Tibial artery (tissue), 4 donors: ENCODE measurements at regions not wholly inside any gene's neighbourhood (a gene's known extent, or its start where the extent isn't known, plus 50 kb on each side); places are given as distances from the start of the nearest gene placed in this dataset.
A peak's percentile ranks its signal among the peaks of the same experiment; 100 is the strongest.

Source experiments
- DNase-seq, 2 donors: peaks; one replicate each; pipeline ENCODE4 v3.0.0-alpha.2; 2019
- H3K27ac ChIP-seq, 2 donors: fragments of 200-600 bp; sonication (generic) in 1 of 2; 1 replicate in 1 of 2; 2 replicates in 1 of 2; pipeline ENCODE4 v1.5.1; 2018 to 2019; ENCODE audit warnings: mild to moderate bottlenecking in 1 of 2
- H3K27me3 ChIP-seq, 2 donors: fragments of 200-600 bp; sonication (generic) in 1 of 2; one replicate each; pipeline versions ENCODE4 v1.5.1 to v1.6.0; 2016 to 2019
- H3K36me3 ChIP-seq, 3 donors: fragments of 200-600 bp; sonication (generic) in 2 of 3; one replicate each; pipeline ENCODE4 v1.5.1; 2016 to 2019; ENCODE audit warnings: mild to moderate bottlenecking in 2 of 3
- H3K4me1 ChIP-seq, 4 donors: fragments of 200-600 bp; sonication (generic) in 2 of 4; 1 replicate in 3 of 4; 2 replicates in 1 of 4; pipeline ENCODE4 v1.5.1; 2016 to 2019
- H3K4me3 ChIP-seq, 2 donors: fragments of 200-600 bp; sonication (generic) in 1 of 2; 1 replicate in 1 of 2; 2 replicates in 1 of 2; pipeline ENCODE4 v1.5.1; 2018 to 2019; ENCODE audit warnings: mild to moderate bottlenecking in 2 of 2
- H3K9me3 ChIP-seq, 3 donors: fragments of 200-600 bp; sonication (generic) in 1 of 3; one replicate each; pipeline ENCODE4 v1.5.1; 2016 to 2019
- intact Hi-C: fragments of 100-400 bp; cut with DNase I; formaldehyde crosslinking; loops from one replicate; pipeline ENCODE4 v1.15.0; 2023; ENCODE audit warnings: low total_unique reads
- TF ChIP-seq, protein P1 (sequence below), 2 experiments: fragments of 200-600 bp in 1 of 2; fragments of 450-650 bp in 1 of 2; IDR thresholded peaks; one replicate each; pipeline ENCODE4 v1.5.1; 2017 to 2019; ENCODE audit warnings: antibody characterized with exemption in 2 of 2, mild to moderate bottlenecking in 1 of 2, moderate library complexity in 1 of 2

DNA sequence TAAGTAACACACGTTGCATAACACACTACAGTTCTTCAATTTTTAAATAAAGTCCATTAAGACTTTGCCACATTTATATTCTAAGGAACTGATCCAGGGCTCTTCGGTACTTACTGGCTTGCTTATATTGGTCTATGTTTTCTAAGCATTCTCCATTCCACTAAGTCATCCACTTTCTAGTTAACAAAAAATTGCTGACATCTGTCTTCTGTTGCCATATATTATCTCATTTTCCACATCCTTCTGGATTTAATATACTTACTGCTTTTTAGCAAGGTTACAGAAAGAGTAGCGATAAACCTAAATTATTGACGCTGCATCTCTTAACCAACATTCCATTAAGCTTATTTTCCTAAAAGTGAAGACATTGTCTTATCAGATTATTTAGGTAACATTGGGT lies 238.4 kb upstream of the LRIG3 start:
- DNase-seq, result no peak
- H3K4me3 ChIP-seq, result no peak overlapping the region
- H3K27ac ChIP-seq, result no peak overlapping the region
- peaks cover 0 to 4% (median 0%) of the 10 kb centered on the region in 3 donors for H3K9me3 ChIP-seq
- no peaks in the 10 kb centered on the region for H3K36me3 ChIP-seq
- no peaks in the 10 kb centered on the region for H3K27me3 ChIP-seq
- TF ChIP-seq, protein P1, sequence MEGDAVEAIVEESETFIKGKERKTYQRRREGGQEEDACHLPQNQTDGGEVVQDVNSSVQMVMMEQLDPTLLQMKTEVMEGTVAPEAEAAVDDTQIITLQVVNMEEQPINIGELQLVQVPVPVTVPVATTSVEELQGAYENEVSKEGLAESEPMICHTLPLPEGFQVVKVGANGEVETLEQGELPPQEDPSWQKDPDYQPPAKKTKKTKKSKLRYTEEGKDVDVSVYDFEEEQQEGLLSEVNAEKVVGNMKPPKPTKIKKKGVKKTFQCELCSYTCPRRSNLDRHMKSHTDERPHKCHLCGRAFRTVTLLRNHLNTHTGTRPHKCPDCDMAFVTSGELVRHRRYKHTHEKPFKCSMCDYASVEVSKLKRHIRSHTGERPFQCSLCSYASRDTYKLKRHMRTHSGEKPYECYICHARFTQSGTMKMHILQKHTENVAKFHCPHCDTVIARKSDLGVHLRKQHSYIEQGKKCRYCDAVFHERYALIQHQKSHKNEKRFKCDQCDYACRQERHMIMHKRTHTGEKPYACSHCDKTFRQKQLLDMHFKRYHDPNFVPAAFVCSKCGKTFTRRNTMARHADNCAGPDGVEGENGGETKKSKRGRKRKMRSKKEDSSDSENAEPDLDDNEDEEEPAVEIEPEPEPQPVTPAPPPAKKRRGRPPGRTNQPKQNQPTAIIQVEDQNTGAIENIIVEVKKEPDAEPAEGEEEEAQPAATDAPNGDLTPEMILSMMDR (IDR thresholded peaks at IDR 0.05), result no peak
- intact Hi-C loops, result loop anchor here (10.0 kb wide), 1 partner anchor 814 kb away; no protein-coding TSS in a partner anchor
- H3K4me1 ChIP-seq, result no peaks in the 10 kb centered on the region

DNA sequence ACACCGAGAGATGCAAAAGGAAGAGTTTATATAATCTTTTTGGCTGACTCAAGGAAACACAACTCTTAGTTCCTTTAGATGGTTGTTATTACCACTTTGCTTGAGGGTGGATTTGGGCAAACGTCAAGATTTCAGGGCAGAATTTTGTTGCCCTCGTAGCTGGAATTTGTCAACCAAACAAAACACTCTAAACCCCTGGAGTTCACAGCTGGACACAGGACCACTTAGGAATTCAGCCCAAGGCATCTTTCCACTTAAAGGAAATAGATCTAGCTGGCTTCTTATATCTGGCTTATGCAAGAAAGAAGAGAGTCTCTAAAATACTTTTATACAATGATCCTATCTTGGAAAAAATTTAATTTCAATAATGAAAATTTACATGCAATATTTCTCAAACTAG lies 237.8 kb upstream of the LRIG3 start:
- intact Hi-C loops, result loop anchor here (10.0 kb wide), 1 partner anchor 813 kb away; no protein-coding TSS in a partner anchor
- no peak overlapping the region for H3K4me3 ChIP-seq
- TF ChIP-seq, protein P1 (IDR thresholded peaks at IDR 0.05), result no peak

GRCh38 chr12:59155448-59155847 lies 235.1 kb upstream of the LRIG3 start:
- intact Hi-C loops, result loop anchor here (10.0 kb wide), 1 partner anchor 811 kb away; no protein-coding TSS in a partner anchor

More for the DNA sequence above, 237.8 kb upstream of the LRIG3 start:
- no peak for DNase-seq
- H3K36me3 ChIP-seq, result no peaks in the 10 kb centered on the region
- no peaks in the 10 kb centered on the region for H3K4me1 ChIP-seq
- no peaks in the 10 kb centered on the region for H3K27me3 ChIP-seq
- no peak overlapping the region for H3K27ac ChIP-seq
- H3K9me3 ChIP-seq, result peaks cover 0 to 4% (median 0%) of the 10 kb centered on the region in 3 donors

DNA sequence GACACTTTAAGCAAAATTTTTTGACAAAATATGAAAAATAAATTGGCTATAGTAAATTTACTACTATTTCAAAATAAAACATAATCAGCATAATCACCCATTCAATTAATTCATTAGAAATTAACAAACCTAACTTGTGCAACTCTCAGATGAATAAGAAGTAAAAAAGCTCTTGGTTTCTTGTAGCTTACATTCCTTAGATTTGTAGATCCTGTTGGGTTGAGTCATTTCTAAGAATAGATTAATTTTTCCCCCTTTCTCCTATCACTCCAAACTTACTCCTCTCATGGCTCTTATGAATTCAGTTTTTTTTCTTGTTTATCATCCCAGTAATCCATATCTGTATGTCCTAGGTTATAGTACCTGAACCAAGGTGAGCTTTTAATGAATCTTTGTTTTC lies 230.9 kb upstream of the LRIG3 start:
- peaks cover 0 to 4% (median 0%) of the 10 kb centered on the region in 3 donors for H3K9me3 ChIP-seq
- DNase-seq, result no peak
- H3K4me3 ChIP-seq, result no peak overlapping the region
- H3K4me1 ChIP-seq, result peaks cover 0 to 15% (median 4%) of the 10 kb centered on the region in 4 donors
- H3K27ac ChIP-seq, result no peak overlapping the region
- TF ChIP-seq, protein P1 (IDR thresholded peaks at IDR 0.05), result no peak
- no peaks in the 10 kb centered on the region for H3K36me3 ChIP-seq
- H3K27me3 ChIP-seq, result no peaks in the 10 kb centered on the region
- intact Hi-C loops, result loop anchor here (5.0 to 10.0 kb wide), 3 partner anchors 39 to 806 kb away; no protein-coding TSS in a partner anchor

More at GRCh38 chr12:59155448-59155847, 235.1 kb upstream of the LRIG3 start:
- Histone ChIP-seq H3K27ac (no peak overlapping the region), H3K4me1 (peaks cover 0 to 13% (median 4%) of the 10 kb centered on the region in 4 donors), H3K4me3 (no peak overlapping the region), H3K36me3 (no peaks in the 10 kb centered on the region), H3K27me3 (no peaks in the 10 kb centered on the region), H3K9me3 (peaks cover 0 to 4% (median 0%) of the 10 kb centered on the region in 3 donors)
- DNase-seq, result no peak
- TF ChIP-seq, protein P1 (IDR thresholded peaks at IDR 0.05), result no peak

GRCh38 chr12:59149995-59150642 lies 229.8 kb upstream of the LRIG3 start:
- H3K27me3 ChIP-seq, result no peaks in the 10 kb centered on the region
- TF ChIP-seq, protein P1 (IDR thresholded peaks at IDR 0.05), result peak; percentile 91 to 100
- H3K36me3 ChIP-seq, result no peaks in the 10 kb centered on the region
- intact Hi-C loops, result loop anchor here (5.0 to 10.0 kb wide), 3 partner anchors 38 to 805 kb away; no protein-coding TSS in a partner anchor
- H3K4me1 ChIP-seq, result peaks cover 0 to 15% (median 4%) of the 10 kb centered on the region in 4 donors
- no peak for DNase-seq
- no peak overlapping the region for H3K27ac ChIP-seq
- peaks cover 0 to 4% (median 0%) of the 10 kb centered on the region in 3 donors for H3K9me3 ChIP-seq
- H3K4me3 ChIP-seq, result no peak overlapping the region
